GM12865 (cell line): ENCODE measurements at regions not wholly inside any gene's neighbourhood (a gene's known extent, or its start where the extent isn't known, plus 50 kb on each side); places are given as distances from the start of the nearest gene placed in this dataset.

ENCODE experiments used
- DNase-seq: peaks from one replicate; pipeline ENCODE4 v3.0.0; 2010; ENCODE audit warnings: low read depth
- H3K4me3 ChIP-seq: 2 replicates; pipeline ENCODE4 v1.5.1; 2011; ENCODE audit warnings: mild to moderate bottlenecking, low read depth, low read length, control low read depth
- CTCF ChIP-seq: IDR thresholded peaks from 2 replicates; pipeline ENCODE4 v1.5.1; 2011; ENCODE audit warnings: low read length, control low read depth, low read depth, inconsistent platforms; ENCODE audit not compliant: insufficient read depth; ENCODE audit errors: missing control alignments

GRCh38 chr20:24768201-24768636, 180.8 kb upstream of the CST7 start:
- no peak for TF ChIP-seq CTCF
- DNase-seq = no peak
- H3K4me3 ChIP-seq = no peak overlapping the region

- H3K4me3 ChIP-seq = no peak overlapping the region
- TF ChIP-seq CTCF = no peak
- no peak for DNase-seq
These were observed 180.1 kb upstream of the CST7 start for GRCh38 chr20:24768713-24769601.

- no peak for DNase-seq
- TF ChIP-seq CTCF = no peak
- no peak overlapping the region for H3K4me3 ChIP-seq
These were observed 179.0 kb upstream of the CST7 start for GRCh38 chr20:24769878-24770627.

- no peak for DNase-seq
- H3K4me3 ChIP-seq = no peak overlapping the region
- no peak for TF ChIP-seq CTCF
These were observed 178.2 kb upstream of the CST7 start for GRCh38 chr20:24770628-24771541.

GRCh38 chr20:24771542-24772061, 177.5 kb upstream of the CST7 start:
- no peak overlapping the region for H3K4me3 ChIP-seq
- TF ChIP-seq CTCF = no peak
- no peak for DNase-seq

- no peak for TF ChIP-seq CTCF
- H3K4me3 ChIP-seq = no peak overlapping the region
- DNase-seq = no peak
These were observed 176.4 kb upstream of the CST7 start for GRCh38 chr20:24772667-24773066.
